Mammary epithelial cell (primary cell): ENCODE measurements at regions not wholly inside any gene's neighbourhood (a gene's known extent, or its start where the extent isn't known, plus 50 kb on each side); places are given as distances from the start of the nearest gene placed in this dataset.
"Not testable (repeated sequence)": the region's sequence is repeated elsewhere in the genome, so short reads cannot be mapped to it uniquely, and the experiment has no call there.

Experiments used
- EZH2 ChIP-seq: IDR thresholded peaks from 2 replicates; pipeline ENCODE4 v1.6.1; 2012; ENCODE audit warnings: low read length, inconsistent platforms, borderline replicate concordance
- TF ChIP-seq, protein P1 (sequence below), 2 donors: IDR thresholded peaks in 1 of 2; conservative IDR thresholded peaks in 1 of 2; 2 replicates each; pipeline ENCODE4 v1.5.1; 2011 to 2012; ENCODE audit warnings: inconsistent platforms in 2 of 2, low read length in 2 of 2, mild to moderate bottlenecking in 2 of 2, control low read depth in 1 of 2, low read depth in 1 of 2; ENCODE audit not compliant: insufficient read depth in 1 of 2; ENCODE audit errors: extremely low read depth in 1 of 2

DNA sequence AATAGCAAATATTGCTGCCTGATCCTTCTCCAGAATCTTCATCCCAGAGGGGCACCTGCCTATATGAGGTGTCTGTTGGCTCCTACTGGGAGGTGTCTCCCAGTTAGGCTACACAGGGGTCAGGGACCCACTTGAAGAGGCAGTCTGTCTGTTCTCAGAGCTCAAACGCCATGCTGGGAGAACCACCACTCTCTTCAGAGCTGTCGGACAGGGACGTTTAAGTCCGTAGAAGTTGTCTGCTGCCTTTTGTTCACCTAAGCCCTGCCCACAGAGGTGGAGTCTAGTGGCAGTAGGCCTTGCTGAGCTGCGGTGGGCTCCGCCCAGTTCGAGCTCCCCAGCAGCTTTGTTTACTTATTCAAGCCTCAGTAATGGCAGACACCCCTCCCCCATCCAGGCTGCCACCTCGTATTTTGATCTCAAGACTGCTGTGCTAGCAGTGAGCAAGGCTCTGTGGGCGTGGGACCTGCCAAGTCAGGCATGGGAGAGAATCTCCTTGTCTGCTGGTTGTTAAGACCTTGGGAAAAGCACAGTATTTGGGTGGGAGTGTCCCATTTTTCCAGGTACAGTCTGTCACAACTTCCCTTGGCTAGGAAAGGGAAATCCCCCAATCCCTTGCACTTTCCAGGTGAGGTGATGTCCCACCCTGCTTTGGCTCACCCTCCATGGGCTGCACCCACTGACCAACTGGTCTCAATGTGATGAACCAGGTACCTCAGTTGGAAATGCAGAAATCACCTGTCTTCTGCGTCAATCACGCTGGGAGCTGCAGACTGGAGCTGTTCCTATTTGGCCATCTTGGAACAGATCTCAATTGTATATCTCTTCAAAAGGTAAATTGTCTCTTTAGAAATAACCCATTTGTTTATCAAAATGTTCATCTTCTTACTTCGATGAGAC lies 87.4 kb upstream of the ITPRID2 start:
- TF ChIP-seq EZH2, result not testable (repeated sequence)
- TF ChIP-seq, protein P1, sequence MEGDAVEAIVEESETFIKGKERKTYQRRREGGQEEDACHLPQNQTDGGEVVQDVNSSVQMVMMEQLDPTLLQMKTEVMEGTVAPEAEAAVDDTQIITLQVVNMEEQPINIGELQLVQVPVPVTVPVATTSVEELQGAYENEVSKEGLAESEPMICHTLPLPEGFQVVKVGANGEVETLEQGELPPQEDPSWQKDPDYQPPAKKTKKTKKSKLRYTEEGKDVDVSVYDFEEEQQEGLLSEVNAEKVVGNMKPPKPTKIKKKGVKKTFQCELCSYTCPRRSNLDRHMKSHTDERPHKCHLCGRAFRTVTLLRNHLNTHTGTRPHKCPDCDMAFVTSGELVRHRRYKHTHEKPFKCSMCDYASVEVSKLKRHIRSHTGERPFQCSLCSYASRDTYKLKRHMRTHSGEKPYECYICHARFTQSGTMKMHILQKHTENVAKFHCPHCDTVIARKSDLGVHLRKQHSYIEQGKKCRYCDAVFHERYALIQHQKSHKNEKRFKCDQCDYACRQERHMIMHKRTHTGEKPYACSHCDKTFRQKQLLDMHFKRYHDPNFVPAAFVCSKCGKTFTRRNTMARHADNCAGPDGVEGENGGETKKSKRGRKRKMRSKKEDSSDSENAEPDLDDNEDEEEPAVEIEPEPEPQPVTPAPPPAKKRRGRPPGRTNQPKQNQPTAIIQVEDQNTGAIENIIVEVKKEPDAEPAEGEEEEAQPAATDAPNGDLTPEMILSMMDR (conservative IDR thresholded peaks at IDR 0.05 in 1 of 2, IDR thresholded peaks at IDR 0.05 in 1 of 2; ENCODE audit: extremely low read depth in 1 of 2, insufficient read depth in 1 of 2, low read depth in 1 of 2, low read length in 2 of 2), result not testable (repeated sequence)
